Heart right ventricle (tissue), 16 donors: ENCODE measurements at regions not wholly inside any gene's neighbourhood (a gene's known extent, or its start where the extent isn't known, plus 50 kb on each side); places are given as distances from the start of the nearest gene placed in this dataset.

Experiments used
- ATAC-seq, 8 donors: fragments of 200-7000 bp; cut with Tn5 transposase; one replicate each; pipeline ENCODE4 v1.9.1; 2020; ENCODE audit warnings: mild to moderate bottlenecking in 8 of 8, moderate library complexity in 8 of 8, moderate number of reproducible peaks in 1 of 8
- DNase-seq, 2 donors: peaks; one replicate each; pipeline ENCODE4 v3.0.0-alpha.2; 2020
- H3K27ac ChIP-seq, 10 donors: fragments of 200-600 bp; sonication (generic) in 2 of 10; one replicate each; pipeline versions ENCODE4 v1.5.0 to v1.8.0; 2020 to 2022; ENCODE audit warnings: mild to moderate bottlenecking in 3 of 10
- H3K27me3 ChIP-seq, 7 donors: fragments of 200-600 bp; one replicate each; pipeline ENCODE4 v1.8.0; 2021 to 2022; ENCODE audit warnings: mild to moderate bottlenecking in 2 of 7
- H3K36me3 ChIP-seq, 9 donors: fragments of 200-600 bp; sonication (generic) in 1 of 9; one replicate each; pipeline versions ENCODE4 v1.5.0 to v1.8.0; 2020 to 2022; ENCODE audit warnings: mild to moderate bottlenecking in 2 of 9
- H3K4me1 ChIP-seq, 9 donors: fragments of 200-600 bp; sonication (generic) in 1 of 9; one replicate each; pipeline versions ENCODE4 v1.5.0 to v1.8.0; 2020 to 2022; ENCODE audit warnings: mild to moderate bottlenecking in 4 of 9
- H3K4me3 ChIP-seq, 10 donors: fragments of 200-600 bp; sonication (generic) in 2 of 10; one replicate each; pipeline versions ENCODE4 v1.5.0 to v1.8.0; 2020 to 2022; ENCODE audit warnings: mild to moderate bottlenecking in 7 of 10, moderate library complexity in 2 of 10
- H3K9me3 ChIP-seq, 11 donors: fragments of 200-600 bp in 10 of 11; sonication (generic) in 2 of 11; one replicate each; pipeline versions ENCODE4 v1.5.0 to v1.8.0; 2013 to 2022; ENCODE audit warnings: mild to moderate bottlenecking in 2 of 11, control low read depth in 1 of 11, moderate library complexity in 1 of 11
- CTCF ChIP-seq, 9 donors: fragments of 200-600 bp; sonication (generic) in 2 of 9; IDR thresholded peaks; one replicate each; pipeline versions ENCODE4 v1.5.0 to v1.8.0; 2021 to 2022; ENCODE audit warnings: antibody characterized with exemption in 9 of 9, mild to moderate bottlenecking in 5 of 9, moderate library complexity in 1 of 9
- WGBS, 2 donors: extraction: QIAGEN DNeasy Blood & Tissue Kit; methylation state at CpG; one replicate each; pipeline ENCODE4 v1.1.7; 2013; ENCODE audit warnings: inconsistent platforms in 1 of 2; 5-methylcytosine and 5-hydroxymethylcytosine counted together
- intact Hi-C, 10 donors: fragments of 100-400 bp; cut with DNase I; formaldehyde crosslinking; loops; one replicate each; pipeline versions ENCODE4 v1.11.1 to v1.14.2; 2022
- donor health status: Arrhythmogenic right ventricular cardiomyopathy.
- donor health status: ischemic (EF 13 %, LVEDD 7.1; RV severe dilation, severe dysfunction).
- donor health status: healthy with polysubstance abuse.
- donor health status: DM: no; HTN: yes; CAD: no.
- donor health status: DM: no; HTN: no; CAD: no.
- donor health status: ischemic (EF 25% LVEDD 6.9; RV normal size, moderate dysfunction).
- donor health status: ischemic (EF 25% LVEDD 5.7; RV mildly dilated, moderate dysfunction).
- donor health status: healthy.
- donor health status: DM: yes; HTN: yes; CAD: no.
- donor health status: Ischemic cardiomyopathy.
- donor health status: ischemic (EF 35%, LVEDD 5.7; RV mildly dilated, moderate dysfunction).
- donor health status: nonischemic (EF 11% LVEDD 7.7; RV severe dilation, severe dysfunction).
- donor health status: DM: yes; HTN: yes; CAD: no.
- donor health status: PGD.
- donor health status: ischemic (EF 29% LVEDD 5.4; RV normal size, mild dysfunction).
- donor health status: nonischemic (EF 23%, LVEDD 6.1; RV moderate dilation, normal function).

GRCh38 chr4:3700223-3700622 lies 66.0 kb upstream of the ADRA2C start:
- WGBS, 2 donors = 67 to 71% methylated on average over 6 of the region's 6 CpGs
- no peak overlapping the region for H3K4me3 ChIP-seq
- no peaks in the 10 kb centered on the region for H3K4me1 ChIP-seq
- no peak for ATAC-seq
- H3K36me3 ChIP-seq = no peaks in the 10 kb centered on the region
- peaks cover 10 to 64% (median 56%) of the 10 kb centered on the region in 7 donors for H3K27me3 ChIP-seq
- H3K9me3 ChIP-seq = peaks cover 0 to 32% (median 16%) of the 10 kb centered on the region in 11 donors
- no peak for TF ChIP-seq CTCF (IDR thresholded peaks at IDR 0.05)
- intact Hi-C loops = no loop called here
- DNase-seq = no peak
- H3K27ac ChIP-seq = no peak overlapping the region

- Histone ChIP-seq H3K4me1 (no peaks in the 10 kb centered on the region), H3K4me3 (no peak overlapping the region), H3K9me3 (peaks cover 0 to 32% (median 16%) of the 10 kb centered on the region in 11 donors), H3K27me3 (peaks cover 10 to 59% (median 52%) of the 10 kb centered on the region in 7 donors), H3K36me3 (no peaks in the 10 kb centered on the region), H3K27ac (no peak overlapping the region)
- ATAC-seq = no peak
- intact Hi-C loops = no loop called here
- WGBS, 2 donors = 62 to 72% methylated on average over 12 to 13 of the region's 13 CpGs
- peak in 1 of 2 donors; percentile 3 for DNase-seq
- TF ChIP-seq CTCF (IDR thresholded peaks at IDR 0.05) = no peak
Measured at GRCh38 chr4:3699678-3700077, 66.5 kb upstream of the ADRA2C start.

GRCh38 chr4:3699261-3699660 lies 66.9 kb upstream of the ADRA2C start:
- ATAC-seq (no peak), DNase-seq (peak in 1 of 2 donors; percentile 4)
- peaks cover 0 to 32% (median 16%) of the 10 kb centered on the region in 11 donors for H3K9me3 ChIP-seq
- no peak for TF ChIP-seq CTCF (IDR thresholded peaks at IDR 0.05)
- H3K4me1 ChIP-seq = no peaks in the 10 kb centered on the region
- intact Hi-C loops = no loop called here
- H3K4me3 ChIP-seq = no peak overlapping the region
- WGBS, 2 donors = 58 to 65% methylated on average over 6 of the region's 6 CpGs
- H3K36me3 ChIP-seq = no peaks in the 10 kb centered on the region
- peaks cover 9 to 55% (median 48%) of the 10 kb centered on the region in 7 donors for H3K27me3 ChIP-seq
- no peak overlapping the region for H3K27ac ChIP-seq

- H3K9me3 ChIP-seq = peaks cover 0 to 32% (median 16%) of the 10 kb centered on the region in 11 donors
- intact Hi-C loops = no loop called here
- WGBS, 2 donors = 98% methylated on average over 1 of the region's 1 CpG
- DNase-seq (no peak), ATAC-seq (no peak)
- no peaks in the 10 kb centered on the region for H3K4me1 ChIP-seq
- TF ChIP-seq CTCF (IDR thresholded peaks at IDR 0.05) = no peak
- H3K36me3 ChIP-seq = no peaks in the 10 kb centered on the region
- H3K4me3 ChIP-seq = no peak overlapping the region
- H3K27ac ChIP-seq = no peak overlapping the region
- H3K27me3 ChIP-seq = peaks cover 6 to 35% (median 26%) of the 10 kb centered on the region in 7 donors
Measured at GRCh38 chr4:3697033-3697432, 69.2 kb upstream of the ADRA2C start.
